Bronchial epithelial cell (primary cell): ENCODE measurements at regions not wholly inside any gene's neighbourhood (a gene's known extent, or its start where the extent isn't known, plus 50 kb on each side); places are given as distances from the start of the nearest gene placed in this dataset.

Experiments
- DNase-seq: peaks from one replicate; pipeline ENCODE4 v3.0.0-alpha.2; 2010; ENCODE audit warnings: low read depth
- FAIRE-seq: peaks from 2 replicates; lab custom pipeline; 2011; peaks lifted over from hg19 to GRCh38; lab: Jason Lieb, UNC
- H3K27me3 ChIP-seq: 2 replicates; pipeline ENCODE4 v1.5.1; 2011; ENCODE audit warnings: low read length; ENCODE audit not compliant: control insufficient read depth, insufficient read depth
- H3K36me3 ChIP-seq: 2 replicates; pipeline ENCODE4 v1.5.1; 2011; ENCODE audit warnings: low read length; ENCODE audit not compliant: control insufficient read depth, insufficient read depth
- H3K4me3 ChIP-seq: 2 replicates; pipeline ENCODE4 v1.5.1; 2011; ENCODE audit warnings: mild to moderate bottlenecking, low read depth, low read length, control low read depth
- CTCF ChIP-seq: IDR thresholded peaks from 2 replicates; pipeline ENCODE4 v1.5.1; 2011; ENCODE audit warnings: mild to moderate bottlenecking, moderate library complexity, low read length, control low read depth, inconsistent platforms; ENCODE audit not compliant: insufficient read depth, severe bottlenecking

- H3K4me3 ChIP-seq, result no peak overlapping the region
- H3K27me3 ChIP-seq, result no peaks in the 10 kb centered on the region
- no peak for TF ChIP-seq CTCF
- DNase-seq (no peak), FAIRE-seq (no peak)
- H3K36me3 ChIP-seq, result no peaks in the 10 kb centered on the region
Observed at GRCh38 chr1:5709461-5709975, 282.7 kb downstream of the NPHP4 start.

DNA sequence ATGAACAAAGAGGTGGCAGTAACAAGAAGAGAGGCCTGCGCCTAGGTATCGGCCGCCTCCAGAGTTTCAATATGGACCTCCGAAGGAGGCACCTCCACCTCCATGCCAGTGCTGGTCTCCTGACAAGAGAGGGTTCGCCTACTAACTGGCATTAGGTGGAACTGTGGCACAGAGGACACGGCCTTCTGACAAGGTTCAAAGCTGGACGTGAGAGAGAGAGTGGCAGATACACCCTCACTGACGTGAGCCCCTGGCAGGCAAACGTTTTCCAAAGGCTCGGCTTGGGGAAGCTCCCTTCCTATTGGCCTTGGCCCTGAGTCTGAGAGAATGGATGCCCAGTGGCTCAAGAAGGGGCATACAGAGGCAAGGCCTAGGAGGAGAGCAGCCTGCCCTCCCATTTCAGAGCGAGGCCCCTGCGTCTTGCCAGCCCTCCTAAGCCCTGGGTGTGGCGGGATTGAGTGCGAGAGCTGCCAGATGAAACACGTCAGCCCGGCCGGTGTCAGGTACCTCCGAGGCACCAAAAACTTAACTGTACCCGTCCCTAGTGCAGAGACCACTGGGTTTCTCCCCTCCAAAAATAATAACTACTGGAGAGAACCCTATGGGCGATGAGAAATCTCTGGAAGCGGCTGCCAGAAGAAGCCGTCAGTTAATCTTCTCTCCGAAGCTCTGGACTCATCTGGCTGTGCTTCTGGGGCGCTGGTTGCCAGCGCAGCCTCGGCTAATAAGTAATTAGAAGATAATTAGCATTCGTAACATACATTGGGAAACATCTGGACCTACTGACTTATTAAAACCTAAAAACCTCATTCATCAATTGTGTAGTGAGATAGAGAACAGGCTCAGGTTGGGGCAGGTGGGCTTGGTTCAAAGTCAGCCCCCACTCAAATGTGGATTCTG lies 283.6 kb downstream of the NPHP4 start:
- FAIRE-seq, result no peak
- H3K4me3 ChIP-seq, result no peak overlapping the region
- no peaks in the 10 kb centered on the region for H3K27me3 ChIP-seq
- TF ChIP-seq CTCF, result no peak
- H3K36me3 ChIP-seq, result no peaks in the 10 kb centered on the region
- no peak for DNase-seq

DNA sequence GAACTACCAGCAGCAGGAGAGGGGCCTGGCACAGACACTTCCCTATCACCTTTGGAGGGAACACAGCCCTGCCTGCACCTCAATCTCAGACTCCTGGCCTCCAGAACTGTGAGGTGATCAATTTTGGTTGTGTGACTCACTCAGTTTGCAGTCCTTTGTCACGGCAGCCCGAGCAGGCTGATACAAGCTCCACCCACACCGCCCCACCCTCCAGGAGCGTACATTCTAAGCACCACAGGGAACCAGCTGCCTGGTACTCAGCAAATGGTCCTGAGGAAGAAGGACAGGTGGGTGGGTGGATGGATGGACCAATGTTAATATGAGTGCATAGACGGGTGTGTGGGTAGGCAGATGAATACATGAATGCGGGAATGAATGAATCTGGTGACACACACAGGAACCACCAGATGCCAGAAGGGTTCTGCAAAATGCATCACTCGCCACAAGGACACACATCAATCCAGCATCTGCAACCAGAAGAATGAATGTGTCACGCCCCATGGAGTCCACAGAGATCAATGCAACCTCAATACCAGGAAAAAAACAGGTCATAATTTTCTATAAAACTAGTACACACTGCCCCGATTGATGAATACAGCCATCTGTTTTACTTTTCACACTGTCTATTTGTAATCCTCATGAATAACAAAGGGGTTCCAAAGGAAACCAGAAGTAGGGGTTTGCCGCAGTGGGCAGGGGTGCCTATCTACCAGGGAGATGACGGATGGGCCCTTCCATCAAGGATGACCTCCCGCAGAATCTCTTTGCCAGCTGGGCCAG lies 284.5 kb downstream of the NPHP4 start:
- Histone ChIP-seq H3K4me3 (no peak overlapping the region), H3K27me3 (no peaks in the 10 kb centered on the region), H3K36me3 (no peaks in the 10 kb centered on the region)
- no peak for TF ChIP-seq CTCF
- DNase-seq, result peak; percentile 46
- no peak for FAIRE-seq

DNA sequence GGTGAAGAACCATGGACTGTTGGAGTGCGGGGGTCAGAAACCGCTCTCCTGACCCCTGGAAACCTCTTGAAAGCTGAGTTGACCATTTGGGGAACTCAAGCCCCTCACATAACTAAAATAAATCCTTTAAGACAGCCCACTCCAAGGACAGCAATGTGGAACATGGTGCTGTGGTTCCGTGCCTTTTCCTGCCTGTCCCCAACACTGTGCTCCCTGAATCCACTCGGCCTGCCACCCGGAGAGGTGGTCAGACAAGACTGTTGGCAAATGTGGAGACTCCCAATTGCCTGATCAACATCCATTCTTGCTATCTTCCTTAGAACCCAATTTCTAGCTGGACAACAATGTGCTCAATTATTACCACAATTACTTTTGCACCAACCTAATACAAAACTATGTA lies 286.0 kb downstream of the NPHP4 start:
- no peaks in the 10 kb centered on the region for H3K36me3 ChIP-seq
- H3K4me3 ChIP-seq, result no peak overlapping the region
- H3K27me3 ChIP-seq, result no peaks in the 10 kb centered on the region
- no peak for TF ChIP-seq CTCF
- FAIRE-seq (no peak), DNase-seq (no peak)

DNA sequence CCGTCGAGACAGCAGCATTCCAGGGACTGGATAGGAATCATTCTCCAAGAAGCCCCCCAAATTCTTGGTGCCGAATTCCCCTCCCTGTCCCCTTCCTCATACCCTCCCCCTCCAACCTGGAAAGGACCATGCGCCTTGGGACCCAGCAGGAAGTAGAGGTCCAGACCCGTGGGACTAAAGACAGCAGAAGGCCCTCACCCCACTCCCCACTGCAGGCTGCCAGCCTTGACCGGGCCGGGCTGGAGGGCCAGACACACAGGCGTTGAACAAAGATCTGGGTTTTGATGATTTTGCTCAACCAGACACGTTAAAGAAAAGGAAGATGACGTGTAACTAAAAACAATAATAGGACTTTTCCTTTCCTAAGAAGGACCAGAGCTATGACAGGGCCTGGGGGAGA lies 286.5 kb downstream of the NPHP4 start:
- no peak for TF ChIP-seq CTCF
- FAIRE-seq (no peak), DNase-seq (no peak)
- H3K4me3 ChIP-seq, result no peak overlapping the region
- H3K36me3 ChIP-seq, result no peaks in the 10 kb centered on the region
- no peaks in the 10 kb centered on the region for H3K27me3 ChIP-seq
